ENCODE measurements at regions not wholly inside any gene's neighbourhood (a gene's known extent, or its start where the extent isn't known, plus 50 kb on each side); places are given as distances from the start of the nearest gene placed in this dataset.

- DNase-seq, result no peak
Observed at GRCh38 chr15:47824147-47824546, 106.8 kb downstream of the SEMA6D start.

DNA sequence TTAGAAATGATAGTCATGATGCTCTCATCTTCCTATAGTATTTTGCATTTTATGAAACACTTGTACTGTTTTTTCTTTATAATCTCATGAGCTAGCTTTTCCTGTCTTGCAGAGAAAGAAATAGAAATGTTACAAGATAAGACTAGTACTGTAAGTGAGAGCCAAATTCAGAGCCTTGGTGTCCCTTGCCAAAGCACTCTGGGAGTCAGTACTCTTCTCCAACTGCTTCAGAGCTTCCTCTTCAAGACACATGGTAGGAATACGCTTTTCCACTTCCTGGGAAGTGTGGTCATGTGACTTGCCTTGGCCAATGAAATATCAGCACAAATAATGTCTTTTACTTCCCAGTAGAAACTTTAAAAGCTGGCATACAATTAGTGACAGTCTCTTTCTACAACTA, 112.4 kb downstream of the SEMA6D start:
- no peak for DNase-seq

DNA sequence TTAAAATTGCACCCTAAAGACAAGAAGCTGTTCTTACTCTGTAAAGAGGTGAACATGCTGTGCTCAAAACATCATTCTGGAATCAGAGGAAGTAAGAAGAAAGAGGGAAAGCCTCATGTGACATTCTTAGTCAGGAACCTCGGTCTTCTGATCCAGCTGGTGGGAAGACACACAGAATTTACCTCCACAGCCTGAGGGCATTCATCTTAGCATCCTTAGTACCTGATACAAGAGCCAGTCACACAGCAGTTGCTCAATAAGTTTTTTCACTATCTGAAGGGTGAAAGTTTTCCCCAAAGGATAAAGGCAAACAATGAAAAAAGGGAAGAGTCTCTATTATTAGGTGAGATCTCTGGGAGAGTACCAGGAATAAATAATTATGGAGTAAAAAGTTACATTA, 116.8 kb downstream of the SEMA6D start:
- no peak for DNase-seq

DNA sequence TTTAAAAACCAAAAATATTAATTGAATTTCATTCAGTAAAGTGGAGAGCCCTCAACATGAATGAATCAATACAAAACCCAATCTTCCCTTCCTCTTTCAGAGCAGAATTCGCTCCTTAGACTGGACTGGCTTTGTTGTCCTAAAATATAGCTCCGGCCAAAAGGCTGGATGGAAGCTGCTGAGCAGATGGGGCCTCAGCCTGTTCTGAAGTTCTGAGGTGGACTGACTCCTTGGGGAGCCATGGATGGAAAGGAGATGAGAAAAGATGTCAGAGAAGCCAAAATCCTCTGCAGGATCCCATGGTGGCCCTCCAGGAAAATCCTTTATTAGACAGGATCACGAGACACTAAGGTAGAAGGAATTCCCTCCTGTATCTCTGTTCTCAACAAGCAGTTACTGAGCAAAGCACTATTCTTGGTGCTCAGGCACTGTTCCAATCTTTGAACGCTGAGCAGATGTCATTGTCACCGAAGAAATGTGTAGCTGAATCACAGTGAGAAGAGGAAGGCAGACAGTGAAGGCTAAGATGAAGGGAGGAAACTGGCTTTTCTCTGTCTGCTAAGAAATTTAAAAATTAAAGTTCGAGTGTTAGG, 122.0 kb downstream of the SEMA6D start:
- no peak for DNase-seq

GRCh38 chr15:47843124-47843663, 125.9 kb downstream of the SEMA6D start:
- no peak for DNase-seq

- no peak for DNase-seq
Observed at GRCh38 chr15:47844437-47844836, 127.1 kb downstream of the SEMA6D start.

DNA sequence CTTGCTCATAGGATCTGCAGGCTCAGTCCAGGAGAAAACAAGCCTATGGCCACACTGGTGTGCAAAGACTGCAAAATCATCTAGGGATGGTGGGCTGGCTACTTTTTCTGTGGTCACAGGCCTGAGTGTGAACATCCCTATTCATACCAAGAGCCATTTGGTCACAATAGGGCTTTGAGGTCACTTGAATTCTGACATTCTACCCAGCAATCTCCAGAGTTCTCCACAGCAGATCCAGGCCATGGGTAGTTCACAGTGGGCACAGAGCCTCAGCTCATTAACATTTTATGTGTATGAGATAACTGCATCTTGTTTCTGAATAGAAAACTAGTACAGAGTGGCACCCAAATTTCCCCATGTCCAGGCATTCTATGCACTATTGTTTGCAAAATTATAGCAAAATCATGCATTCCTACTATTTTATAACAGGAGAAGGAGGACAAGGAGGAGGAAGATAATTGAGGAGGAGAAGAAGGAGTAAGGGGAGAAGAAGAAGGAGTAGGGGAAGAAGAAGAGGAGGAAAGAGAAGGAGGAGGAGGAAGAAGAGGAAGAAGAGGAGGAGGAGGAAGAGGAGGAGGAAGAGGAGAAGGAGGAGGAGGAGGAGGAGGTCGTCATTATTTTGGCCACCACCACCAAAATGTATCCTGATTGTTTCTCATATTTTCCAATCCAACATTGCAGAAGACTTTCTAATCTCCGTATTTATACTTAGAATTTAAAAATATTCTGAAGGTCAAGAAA, 129.0 kb downstream of the SEMA6D start:
- no peak for DNase-seq

GRCh38 chr15:47846876-47847275, 129.6 kb downstream of the SEMA6D start:
- no peak for DNase-seq

DNA sequence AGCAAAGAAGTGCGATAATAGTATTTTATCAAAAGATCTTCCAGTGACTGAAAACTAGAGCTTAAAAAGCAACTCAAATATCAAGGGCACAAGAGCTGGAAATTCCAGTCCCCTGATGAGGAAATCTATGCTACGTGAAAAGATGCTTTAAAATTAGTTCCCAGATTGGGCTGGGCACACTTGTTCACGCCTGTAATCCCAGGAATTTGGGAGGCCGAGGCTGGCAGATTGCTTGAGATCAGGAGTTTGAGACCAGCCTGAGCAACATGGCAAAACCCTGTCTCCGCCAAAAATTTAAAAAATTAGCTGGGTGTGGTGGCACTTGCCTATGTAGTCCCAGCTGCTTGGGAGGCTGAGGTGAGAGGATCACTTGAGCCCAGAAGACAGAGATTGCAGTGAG, 138.8 kb downstream of the SEMA6D start:
- DNase-seq, result no peak

DNA sequence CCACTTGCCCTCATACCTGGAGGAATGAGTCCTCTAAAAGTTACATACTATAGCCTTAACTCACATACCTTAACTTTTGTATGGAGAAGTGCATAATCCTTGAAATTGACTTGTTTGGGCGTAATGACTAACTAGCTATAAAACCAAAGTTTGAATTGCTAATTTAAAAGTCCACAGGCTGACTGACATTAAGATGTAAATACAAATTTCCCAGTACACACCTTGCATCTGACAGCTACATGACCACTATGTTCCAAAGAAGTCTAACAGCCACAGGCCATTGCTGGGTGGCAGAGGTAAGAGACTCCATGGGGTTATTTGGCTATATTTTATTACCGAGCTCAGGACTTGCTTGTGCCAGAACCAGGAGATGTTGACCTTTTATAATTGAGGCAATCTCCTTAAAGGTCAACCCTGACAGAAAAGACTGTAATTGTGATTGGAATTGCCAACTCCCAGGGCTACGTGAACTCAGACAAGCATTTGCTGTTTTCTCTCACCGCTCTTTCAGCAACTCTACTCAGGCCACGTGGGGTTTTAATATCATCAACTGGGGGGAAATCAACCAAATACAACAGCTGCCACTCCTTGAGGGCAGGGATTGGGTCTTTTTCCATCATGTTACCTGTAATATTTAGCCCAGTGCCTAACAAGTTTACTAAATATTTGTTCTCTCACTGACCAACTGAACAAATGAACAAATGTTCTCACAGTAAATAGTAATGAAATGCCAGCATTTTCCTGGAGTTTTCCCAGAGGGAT, 139.9 kb downstream of the SEMA6D start:
- no peak for DNase-seq

DNA sequence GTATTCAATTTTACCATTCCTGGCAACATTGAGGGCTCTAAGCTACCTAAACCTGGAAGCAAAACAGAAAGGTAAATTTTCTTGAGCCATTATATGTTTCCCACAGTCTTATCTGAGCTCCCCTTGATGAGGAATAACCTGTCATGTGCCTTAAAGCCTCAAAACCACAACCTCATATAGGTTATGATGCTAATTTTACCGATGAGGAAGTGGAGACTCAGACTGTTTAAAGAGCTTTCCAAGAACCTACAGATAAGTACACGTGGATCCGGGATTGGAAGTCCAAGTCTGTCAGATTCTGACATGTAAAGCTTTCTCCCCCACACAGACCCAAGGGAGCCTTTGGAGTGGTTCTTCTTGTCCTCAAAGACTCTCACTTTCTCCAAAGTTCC, 140.5 kb downstream of the SEMA6D start:
- no peak for DNase-seq

DNA sequence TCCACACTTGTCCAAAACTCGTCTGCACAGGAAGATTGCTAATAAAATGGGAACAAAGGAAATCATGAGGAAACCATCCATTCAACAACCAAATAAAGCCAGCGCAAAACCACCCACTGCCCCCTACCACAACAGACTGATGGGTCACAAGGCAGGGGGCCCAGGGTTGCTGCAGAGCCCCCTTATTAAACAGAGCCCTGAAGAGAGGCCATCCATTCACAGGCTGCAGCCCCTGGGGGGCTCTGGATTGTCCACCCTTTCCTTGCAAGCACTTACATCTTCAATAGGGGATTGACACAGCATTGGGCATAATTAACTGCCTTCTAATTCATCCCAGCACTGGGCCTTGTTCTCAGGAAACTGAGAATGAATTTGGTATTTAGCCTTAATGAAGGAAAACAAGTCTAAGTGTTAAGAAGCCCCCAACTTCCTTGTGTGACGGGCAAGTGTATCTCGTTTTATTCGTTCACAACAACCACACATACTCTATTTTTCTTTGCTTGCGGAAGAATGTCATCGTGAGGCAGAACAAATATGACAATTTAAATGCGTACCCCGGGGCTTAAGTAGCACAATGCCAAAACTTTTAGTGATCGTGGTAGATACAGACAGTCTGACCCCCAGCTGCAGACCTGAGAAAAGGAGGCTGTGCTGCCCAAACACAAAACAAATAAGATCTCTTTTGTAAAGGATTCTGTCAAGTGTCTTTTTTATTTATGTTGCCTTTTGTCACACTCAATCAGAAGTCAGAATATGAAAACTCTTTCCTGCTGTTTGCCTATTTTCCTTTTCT, 144.0 kb downstream of the SEMA6D start:
- no peak for DNase-seq

DNA sequence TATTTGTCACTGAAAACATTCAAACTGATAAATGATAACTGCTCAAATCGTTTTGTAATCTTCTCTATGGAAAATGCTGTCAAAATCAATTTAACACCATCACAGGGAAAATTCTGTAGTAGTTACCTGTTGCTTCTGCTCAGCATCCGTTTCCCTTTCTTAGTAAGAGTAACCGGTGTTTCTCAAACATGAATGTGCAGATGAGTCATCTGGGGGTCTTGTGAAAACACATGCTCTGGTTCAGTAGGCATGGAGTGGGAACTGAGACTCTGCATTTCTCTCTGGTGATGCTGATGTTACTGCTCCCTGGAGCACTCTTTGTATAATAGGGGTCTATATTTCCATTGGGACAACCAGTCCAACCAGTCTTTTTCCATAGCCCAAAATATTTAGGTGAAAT, 145.1 kb downstream of the SEMA6D start:
- no peak for DNase-seq

GRCh38 chr15:47866446-47866845, 149.1 kb downstream of the SEMA6D start:
- DNase-seq, result no peak

- DNase-seq, result no peak
Observed at GRCh38 chr15:47870300-47870955, 153.1 kb downstream of the SEMA6D start.

- DNase-seq, result no peak
Observed at GRCh38 chr15:47870956-47871625, 153.8 kb downstream of the SEMA6D start.

- no peak for DNase-seq
Observed at GRCh38 chr15:47872208-47872607, 154.9 kb downstream of the SEMA6D start.

DNA sequence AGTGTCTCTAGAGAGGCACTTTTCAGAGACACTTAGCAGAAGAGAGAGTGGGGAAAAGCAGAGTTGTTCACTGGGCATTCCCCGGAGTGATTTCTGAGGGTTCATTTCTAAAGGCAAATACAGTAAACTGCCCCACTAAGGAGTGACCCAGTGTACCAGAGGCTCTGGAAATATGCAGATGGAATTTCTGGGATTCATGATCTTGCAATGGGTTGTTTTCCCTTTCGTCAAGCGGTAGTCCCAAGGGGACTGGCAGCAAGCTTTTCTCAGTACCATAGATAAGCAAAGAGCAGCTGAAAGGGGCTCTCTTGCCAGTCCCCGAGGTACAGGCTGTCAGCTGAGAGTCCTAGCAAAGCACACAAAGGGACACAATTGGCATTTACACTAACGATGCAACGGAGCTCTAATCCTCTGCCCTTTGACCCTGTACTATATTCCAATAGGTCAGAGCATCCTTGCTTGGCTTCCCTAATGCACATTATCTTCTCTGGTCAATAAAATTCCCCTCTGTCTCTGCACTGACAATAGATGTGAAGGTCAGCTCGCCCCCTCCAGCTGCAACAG, 155.6 kb downstream of the SEMA6D start:
- DNase-seq, result no peak

GRCh38 chr15:47876986-47877385, 159.7 kb downstream of the SEMA6D start:
- DNase-seq, result no peak

GRCh38 chr15:47877836-47878235, 160.5 kb downstream of the SEMA6D start:
- DNase-seq, result no peak

DNA sequence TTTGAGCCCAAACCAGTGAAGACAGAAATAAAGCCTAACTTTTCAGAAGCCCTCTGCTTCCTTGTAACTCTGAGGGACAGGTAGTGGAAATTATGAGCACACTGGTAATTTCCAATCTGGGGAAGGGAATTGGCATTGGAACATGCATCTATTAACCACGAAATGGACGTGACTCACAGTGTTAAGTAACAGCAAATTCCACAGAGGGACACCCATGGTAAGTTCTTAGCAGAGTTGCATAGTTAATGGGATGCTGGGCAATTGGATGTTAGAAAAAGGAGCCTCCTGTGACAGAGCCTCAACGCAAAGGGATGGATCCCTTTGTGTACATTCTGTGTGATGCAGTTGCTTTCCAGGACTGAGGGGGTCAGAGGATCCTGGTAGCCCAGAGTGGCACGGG, 168.6 kb downstream of the SEMA6D start:
- no peak for DNase-seq
